ENCODE measurements at regions not wholly inside any gene's neighbourhood (a gene's known extent, or its start where the extent isn't known, plus 50 kb on each side); places are given as distances from the start of the nearest gene placed in this dataset.

GRCh38 chr16:35405526-35405925 is 1946.1 kb downstream of the TP53TG3F start:
- Histone ChIP-seq H3K4me3 (no peak overlapping the region), H3K4me1 (no peaks in the 10 kb centered on the region), H3K36me3 (no peaks in the 10 kb centered on the region), H3K27me3 (ENCODE audit: low read depth) (no peaks in the 10 kb centered on the region), H3K27ac (no peak overlapping the region), H3K9me3 (no peaks in the 10 kb centered on the region)
- intact Hi-C loops (cut with DNase I) = no loop called here
- ATAC-seq = no peak
- peak; percentile 15 for DNase-seq
- TF ChIP-seq CTCF (IDR thresholded peaks at IDR 0.05) = no peak

GRCh38 chr16:35409503-35409902 is 1950.1 kb downstream of the TP53TG3F start:
- ATAC-seq = no peak
- no peaks in the 10 kb centered on the region for H3K4me1 ChIP-seq
- H3K27ac ChIP-seq = no peak overlapping the region
- no peak for DNase-seq
- no peaks in the 10 kb centered on the region for H3K27me3 ChIP-seq (ENCODE audit: low read depth)
- no peak overlapping the region for H3K4me3 ChIP-seq
- intact Hi-C loops (cut with DNase I) = no loop called here
- H3K36me3 ChIP-seq = no peaks in the 10 kb centered on the region
- no peaks in the 10 kb centered on the region for H3K9me3 ChIP-seq
- TF ChIP-seq CTCF (IDR thresholded peaks at IDR 0.05) = no peak

GRCh38 chr16:35410438-35410837 is 1951.0 kb downstream of the TP53TG3F start:
- no peak overlapping the region for H3K4me3 ChIP-seq
- intact Hi-C loops (cut with DNase I) = no loop called here
- no peak for ATAC-seq

GRCh38 chr16:35411156-35411555 is 1951.7 kb downstream of the TP53TG3F start:
- Histone ChIP-seq H3K9me3 (no peaks in the 10 kb centered on the region), H3K4me3 (no peak overlapping the region), H3K36me3 (no peaks in the 10 kb centered on the region), H3K27me3 (ENCODE audit: low read depth) (no peaks in the 10 kb centered on the region), H3K27ac (no peak overlapping the region), H3K4me1 (no peaks in the 10 kb centered on the region)
- intact Hi-C loops (cut with DNase I) = no loop called here
- TF ChIP-seq CTCF (IDR thresholded peaks at IDR 0.05) = no peak
- DNase-seq = no peak
- ATAC-seq = no peak

More at GRCh38 chr16:35410438-35410837, 1951.0 kb downstream of the TP53TG3F start:
- H3K36me3 ChIP-seq = no peaks in the 10 kb centered on the region
- no peaks in the 10 kb centered on the region for H3K27me3 ChIP-seq (ENCODE audit: low read depth)
- H3K9me3 ChIP-seq = no peaks in the 10 kb centered on the region
- no peak for TF ChIP-seq CTCF (IDR thresholded peaks at IDR 0.05)
- H3K27ac ChIP-seq = no peak overlapping the region
- H3K4me1 ChIP-seq = no peaks in the 10 kb centered on the region
- DNase-seq = no peak

- DNase-seq = peak; percentile 25
- H3K4me3 ChIP-seq = no peak overlapping the region
- H3K27me3 ChIP-seq (ENCODE audit: low read depth) = no peaks in the 10 kb centered on the region
- ATAC-seq = no peak
- intact Hi-C loops (cut with DNase I) = no loop called here
- H3K27ac ChIP-seq = no peak overlapping the region
- H3K36me3 ChIP-seq = no peaks in the 10 kb centered on the region
- no peaks in the 10 kb centered on the region for H3K9me3 ChIP-seq
- TF ChIP-seq CTCF (IDR thresholded peaks at IDR 0.05) = no peak
- H3K4me1 ChIP-seq = no peaks in the 10 kb centered on the region
Observed at GRCh38 chr16:35414139-35414538, 1954.7 kb downstream of the TP53TG3F start.

- DNase-seq (peak; percentile 14), ATAC-seq (no peak)
- intact Hi-C loops (cut with DNase I) = no loop called here
Observed at GRCh38 chr16:35414563-35414962, 1955.2 kb downstream of the TP53TG3F start.

More at GRCh38 chr16:35414563-35414962, 1955.2 kb downstream of the TP53TG3F start:
- H3K27me3 ChIP-seq (ENCODE audit: low read depth) = no peaks in the 10 kb centered on the region
- H3K27ac ChIP-seq = no peak overlapping the region
- no peaks in the 10 kb centered on the region for H3K36me3 ChIP-seq
- H3K9me3 ChIP-seq = no peaks in the 10 kb centered on the region
- no peak overlapping the region for H3K4me3 ChIP-seq
- TF ChIP-seq CTCF (IDR thresholded peaks at IDR 0.05) = no peak
- no peaks in the 10 kb centered on the region for H3K4me1 ChIP-seq

Data from lower lobe of right lung (tissue), 2 donors.